Keratinocyte (primary cell): ENCODE measurements at regions not wholly inside any gene's neighbourhood (a gene's known extent, or its start where the extent isn't known, plus 50 kb on each side); places are given as distances from the start of the nearest gene placed in this dataset.

ENCODE experiments used
- DNase-seq: peaks from one replicate; pipeline ENCODE4 v3.0.0-alpha.2; 2011; ENCODE audit warnings: low read depth, missing footprints, low spot score
- FAIRE-seq: peaks from 2 replicates; lab custom pipeline; 2011; peaks lifted over from hg19 to GRCh38; lab: Jason Lieb, UNC
- H2AFZ ChIP-seq: 2 replicates; pipeline ENCODE4 v1.6.0; 2012; ENCODE audit warnings: low read length, control low read depth, inconsistent platforms; ENCODE audit not compliant: control insufficient read depth
- H3K27ac ChIP-seq: 2 replicates; pipeline ENCODE4 v1.5.1; 2011; ENCODE audit warnings: low read length; ENCODE audit not compliant: control insufficient read depth, insufficient read depth
- H3K27me3 ChIP-seq: 3 replicates; pipeline ENCODE4 v1.6.0; 2011; ENCODE audit warnings: low read length; ENCODE audit not compliant: control insufficient read depth, insufficient read depth; ENCODE audit errors: extremely low read depth
- H3K36me3 ChIP-seq, 2 experiments: 2 replicates in 1 of 2; 3 replicates in 1 of 2; pipeline ENCODE4 v1.5.1; 2011; ENCODE audit warnings: low read length in 2 of 2, mild to moderate bottlenecking in 1 of 2; ENCODE audit not compliant: control insufficient read depth in 2 of 2, insufficient read depth in 2 of 2; ENCODE audit errors: extremely low read depth in 1 of 2
- H3K4me1 ChIP-seq: 3 replicates; pipeline ENCODE4 v1.5.1; 2011; ENCODE audit warnings: low read length; ENCODE audit not compliant: control insufficient read depth, insufficient read depth; ENCODE audit errors: extremely low read depth
- H3K4me2 ChIP-seq: 3 replicates; pipeline ENCODE4 v1.6.0; 2011; ENCODE audit warnings: low read depth, low read length; ENCODE audit not compliant: control insufficient read depth, insufficient read depth; ENCODE audit errors: extremely low read depth
- H3K4me3 ChIP-seq, 3 experiments: fragments of 200-600 bp in 1 of 3; sonication (generic) in 1 of 3; 2 replicates in 2 of 3; 3 replicates in 1 of 3; pipeline ENCODE4 v1.5.1; 2011 to 2016; ENCODE audit warnings: low read length in 3 of 3, mild to moderate bottlenecking in 3 of 3, control low read depth in 2 of 3, inconsistent platforms in 1 of 3, low read depth in 1 of 3, mixed read lengths in 1 of 3, mixed run types in 1 of 3, moderate library complexity in 1 of 3; ENCODE audit not compliant: control insufficient read depth in 2 of 3, insufficient read depth in 2 of 3; ENCODE audit errors: extremely low read depth in 1 of 3
- H3K79me2 ChIP-seq: 2 replicates; pipeline ENCODE4 v1.6.0; 2012; ENCODE audit warnings: low read length; ENCODE audit not compliant: control insufficient read depth, insufficient read depth
- H3K9ac ChIP-seq: 3 replicates; pipeline ENCODE4 v1.6.0; 2011; ENCODE audit warnings: low read length; ENCODE audit not compliant: control insufficient read depth, insufficient read depth; ENCODE audit errors: extremely low read depth
- H3K9me1 ChIP-seq: 3 replicates; pipeline ENCODE4 v1.6.0; 2011; ENCODE audit warnings: low read length; ENCODE audit not compliant: control insufficient read depth, insufficient read depth; ENCODE audit errors: extremely low read depth
- H3K9me3 ChIP-seq: 2 replicates; pipeline ENCODE4 v1.5.1; 2012; ENCODE audit warnings: low read depth, low read length; ENCODE audit not compliant: control insufficient read depth
- H4K20me1 ChIP-seq: 3 replicates; pipeline ENCODE4 v1.6.0; 2011; ENCODE audit warnings: low read length; ENCODE audit not compliant: control insufficient read depth, insufficient read depth; ENCODE audit errors: extremely low read depth
- CTCF ChIP-seq, 3 experiments: IDR thresholded peaks in 1 of 3; conservative IDR thresholded peaks in 1 of 3; optimal IDR thresholded peaks in 1 of 3; 2 replicates in 2 of 3; 3 replicates in 1 of 3; pipeline versions ENCODE3 to v1.5.1; 2011; ENCODE audit warnings: low read length in 3 of 3, mild to moderate bottlenecking in 3 of 3, moderate library complexity in 2 of 3, control low read depth in 1 of 3, inconsistent platforms in 1 of 3; ENCODE audit not compliant: insufficient read depth in 2 of 3; ENCODE audit errors: extremely low read depth in 1 of 3
- EZH2 ChIP-seq: IDR thresholded peaks from one replicate; pipeline ENCODE4 v1.6.1; 2012; ENCODE audit warnings: inconsistent platforms, mild to moderate bottlenecking, low read length, moderate library complexity
- dilution Hi-C: fragments of 300-500 bp; cut with MboI; formaldehyde crosslinking; loops from one replicate; pipeline ENCODE4 v1.7.0; 2020; ENCODE audit warnings: low sequenced_read_pairs; ENCODE audit not compliant: extremely low pct_ligation_motif_present

- H3K36me3 ChIP-seq: no peaks in the 10 kb centered on the region
- no peak overlapping the region for H3K9ac ChIP-seq
- no peak overlapping the region for H3K4me2 ChIP-seq
- TF ChIP-seq CTCF (optimal IDR thresholded peaks at IDR 0.05 in 1 of 3, IDR thresholded peaks at IDR 0.05 in 1 of 3, conservative IDR thresholded peaks at IDR 0.05 in 1 of 3; ENCODE audit: extremely low read depth in 1 of 3, insufficient read depth in 2 of 3, low read length in 3 of 3) (no peak), EZH2 (no peak)
- H3K27me3 ChIP-seq: no peaks in the 10 kb centered on the region
- H3K79me2 ChIP-seq: no peaks in the 10 kb centered on the region
- H3K27ac ChIP-seq: no peak overlapping the region
- dilution Hi-C loops: no loop called here
- FAIRE-seq (no peak), DNase-seq (no peak)
- H2AFZ ChIP-seq: no peak overlapping the region
- H3K4me3 ChIP-seq: no peak overlapping the region
- no peaks in the 10 kb centered on the region for H4K20me1 ChIP-seq
- no peaks in the 10 kb centered on the region for H3K9me1 ChIP-seq
- H3K9me3 ChIP-seq: no peaks in the 10 kb centered on the region
- no peaks in the 10 kb centered on the region for H3K4me1 ChIP-seq
Measured at GRCh38 chr13:33999811-34000605, 182.1 kb downstream of the RFC3 start.

GRCh38 chr13:34000955-34001354 is 183.0 kb downstream of the RFC3 start:
- TF ChIP-seq CTCF (optimal IDR thresholded peaks at IDR 0.05 in 1 of 3, IDR thresholded peaks at IDR 0.05 in 1 of 3, conservative IDR thresholded peaks at IDR 0.05 in 1 of 3; ENCODE audit: extremely low read depth in 1 of 3, insufficient read depth in 2 of 3, low read length in 3 of 3): no peak
- TF ChIP-seq EZH2: no peak
- FAIRE-seq: no peak
- H3K36me3 ChIP-seq: no peaks in the 10 kb centered on the region
- no peak overlapping the region for H2AFZ ChIP-seq
- H4K20me1 ChIP-seq: no peaks in the 10 kb centered on the region
- H3K79me2 ChIP-seq: no peaks in the 10 kb centered on the region
- no peak overlapping the region for H3K4me3 ChIP-seq
- H3K27ac ChIP-seq: no peak overlapping the region
- H3K4me1 ChIP-seq: no peaks in the 10 kb centered on the region
- H3K4me2 ChIP-seq: no peak overlapping the region
- no peaks in the 10 kb centered on the region for H3K27me3 ChIP-seq
- no peak for DNase-seq
- H3K9me1 ChIP-seq: no peaks in the 10 kb centered on the region
- H3K9ac ChIP-seq: no peak overlapping the region
- H3K9me3 ChIP-seq: no peaks in the 10 kb centered on the region
- dilution Hi-C loops: no loop called here
